Keratinocyte (primary cell): ENCODE measurements at regions not wholly inside any gene's neighbourhood (a gene's known extent, or its start where the extent isn't known, plus 50 kb on each side); places are given as distances from the start of the nearest gene placed in this dataset.

Experiments
- CTCF ChIP-seq, 3 experiments: IDR thresholded peaks in 1 of 3; conservative IDR thresholded peaks in 1 of 3; optimal IDR thresholded peaks in 1 of 3; 2 replicates in 2 of 3; 3 replicates in 1 of 3; pipeline versions ENCODE3 to v1.5.1; 2011; ENCODE audit warnings: low read length in 3 of 3, mild to moderate bottlenecking in 3 of 3, moderate library complexity in 2 of 3, control low read depth in 1 of 3, inconsistent platforms in 1 of 3; ENCODE audit not compliant: insufficient read depth in 2 of 3; ENCODE audit errors: extremely low read depth in 1 of 3
- EZH2 ChIP-seq: IDR thresholded peaks from one replicate; pipeline ENCODE4 v1.6.1; 2012; ENCODE audit warnings: inconsistent platforms, mild to moderate bottlenecking, low read length, moderate library complexity

GRCh38 chr13:73169971-73170370, 111.2 kb downstream of the KLF5 start:
- TF ChIP-seq CTCF (optimal IDR thresholded peaks at IDR 0.05 in 1 of 3, IDR thresholded peaks at IDR 0.05 in 1 of 3, conservative IDR thresholded peaks at IDR 0.05 in 1 of 3; ENCODE audit: extremely low read depth in 1 of 3, insufficient read depth in 2 of 3, low read length in 3 of 3) (no peak), EZH2 (no peak)
